ENCODE measurements at regions not wholly inside any gene's neighbourhood (a gene's known extent, or its start where the extent isn't known, plus 50 kb on each side); places are given as distances from the start of the nearest gene placed in this dataset.

- Histone ChIP-seq H3K79me2 (ENCODE audit: insufficient read depth) (no peaks in the 10 kb centered on the region), H3K4me1 (ENCODE audit: insufficient read depth) (no peaks in the 10 kb centered on the region), H3K36me3 (ENCODE audit: low read depth) (no peaks in the 10 kb centered on the region), H3K4me2 (ENCODE audit: unreplicated experiment) (no peak overlapping the region), H3K27me3 (replicated peaks; ENCODE audit: insufficient read depth) (no peaks in the 10 kb centered on the region), H3F3A (ENCODE audit: insufficient read depth) (no peaks in the 10 kb centered on the region), H3K9ac (no peak overlapping the region), H3K9me3 (ENCODE audit: low read depth) (no peaks in the 10 kb centered on the region), H3K4me3 (no peak overlapping the region), H3K9me2 (ENCODE audit: insufficient read depth) (no peaks in the 10 kb centered on the region), H4K20me1 (ENCODE audit: insufficient read depth) (no peaks in the 10 kb centered on the region), H2AFZ (no peak overlapping the region), H3K27ac (no peak overlapping the region)
- in situ Hi-C loops (cut with MboI) = no loop called here
- TF ChIP-seq EZH2phosphoT487 (IDR thresholded peaks at IDR 0.05; ENCODE audit: insufficient read depth, low read depth) (no peak), EZH2 (IDR thresholded peaks at IDR 0.05; ENCODE audit: insufficient read depth, poor library complexity, severe bottlenecking) (no peak)
- no peak for DNase-seq
- 0 to 3% methylated on average over 1 of the region's 1 CpG for WGBS, 2 experiments (ENCODE audit: low coverage in 1 of 2, low lambda C conversion rate in 2 of 2, missing lambda C conversion rate in 2 of 2)
Measured at GRCh38 chr2:122982936-122983335, 1042.2 kb upstream of the CNTNAP5 start.

GRCh38 chr2:122988395-122989221, 1036.5 kb upstream of the CNTNAP5 start:
- TF ChIP-seq EZH2phosphoT487 (IDR thresholded peaks at IDR 0.05; ENCODE audit: insufficient read depth, low read depth) (no peak), EZH2 (IDR thresholded peaks at IDR 0.05; ENCODE audit: insufficient read depth, poor library complexity, severe bottlenecking) (no peak)
- WGBS, 2 experiments (ENCODE audit: low coverage in 1 of 2, low lambda C conversion rate in 2 of 2, missing lambda C conversion rate in 2 of 2) = 11 to 15% methylated on average over 8 of the region's 8 CpGs
- Histone ChIP-seq H3K27me3 (replicated peaks; ENCODE audit: insufficient read depth) (no peaks in the 10 kb centered on the region), H4K20me1 (ENCODE audit: insufficient read depth) (no peaks in the 10 kb centered on the region), H3K4me1 (ENCODE audit: insufficient read depth) (no peaks in the 10 kb centered on the region), H3K4me2 (ENCODE audit: unreplicated experiment) (no peak overlapping the region), H3K9ac (no peak overlapping the region), H3K27ac (no peak overlapping the region), H3K36me3 (ENCODE audit: low read depth) (no peaks in the 10 kb centered on the region), H3K9me2 (ENCODE audit: insufficient read depth) (no peaks in the 10 kb centered on the region), H3F3A (ENCODE audit: insufficient read depth) (no peaks in the 10 kb centered on the region), H3K79me2 (ENCODE audit: insufficient read depth) (no peaks in the 10 kb centered on the region), H2AFZ (no peak overlapping the region), H3K4me3 (no peak overlapping the region), H3K9me3 (ENCODE audit: low read depth) (no peaks in the 10 kb centered on the region)
- in situ Hi-C loops (cut with MboI) = no loop called here
- DNase-seq = no peak

DNA sequence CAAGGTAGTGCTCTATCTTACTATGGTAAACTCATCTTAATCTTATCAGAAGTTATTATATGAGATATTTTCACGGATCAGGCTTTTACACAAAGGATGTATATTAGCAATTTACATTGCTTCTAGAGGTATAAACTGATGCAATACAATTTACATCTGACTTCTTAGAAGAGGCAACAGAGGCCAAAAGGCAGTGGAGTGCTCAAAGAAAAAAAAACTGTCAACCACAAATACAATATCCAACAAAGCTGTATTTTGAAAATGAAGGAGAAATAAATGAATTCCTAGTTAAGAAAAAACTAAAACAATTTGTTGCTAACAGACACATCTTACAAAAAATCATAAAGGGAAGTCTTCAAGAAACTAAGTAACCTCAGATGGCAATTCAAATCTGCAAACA, 1031.5 kb upstream of the CNTNAP5 start:
- Histone ChIP-seq H3K4me1 (ENCODE audit: insufficient read depth) (no peaks in the 10 kb centered on the region), H4K20me1 (ENCODE audit: insufficient read depth) (no peaks in the 10 kb centered on the region), H3K9ac (no peak overlapping the region), H3K36me3 (ENCODE audit: low read depth) (no peaks in the 10 kb centered on the region), H3K4me2 (ENCODE audit: unreplicated experiment) (no peak overlapping the region), H3K79me2 (ENCODE audit: insufficient read depth) (no peaks in the 10 kb centered on the region), H3K27me3 (replicated peaks; ENCODE audit: insufficient read depth) (no peaks in the 10 kb centered on the region), H3K9me2 (ENCODE audit: insufficient read depth) (no peaks in the 10 kb centered on the region), H3K27ac (no peak overlapping the region), H3K4me3 (no peak overlapping the region), H3F3A (ENCODE audit: insufficient read depth) (no peaks in the 10 kb centered on the region), H2AFZ (no peak overlapping the region), H3K9me3 (ENCODE audit: low read depth) (no peaks in the 10 kb centered on the region)
- no peak for DNase-seq
- TF ChIP-seq EZH2 (IDR thresholded peaks at IDR 0.05; ENCODE audit: insufficient read depth, poor library complexity, severe bottlenecking) = no peak
- no peak for TF ChIP-seq EZH2phosphoT487 (IDR thresholded peaks at IDR 0.05; ENCODE audit: insufficient read depth, low read depth)
- WGBS, 2 experiments (ENCODE audit: low coverage in 1 of 2, low lambda C conversion rate in 2 of 2, missing lambda C conversion rate in 2 of 2) = 7 to 21% methylated on average over 1 of the region's 1 CpG
- in situ Hi-C loops (cut with MboI) = no loop called here

DNA sequence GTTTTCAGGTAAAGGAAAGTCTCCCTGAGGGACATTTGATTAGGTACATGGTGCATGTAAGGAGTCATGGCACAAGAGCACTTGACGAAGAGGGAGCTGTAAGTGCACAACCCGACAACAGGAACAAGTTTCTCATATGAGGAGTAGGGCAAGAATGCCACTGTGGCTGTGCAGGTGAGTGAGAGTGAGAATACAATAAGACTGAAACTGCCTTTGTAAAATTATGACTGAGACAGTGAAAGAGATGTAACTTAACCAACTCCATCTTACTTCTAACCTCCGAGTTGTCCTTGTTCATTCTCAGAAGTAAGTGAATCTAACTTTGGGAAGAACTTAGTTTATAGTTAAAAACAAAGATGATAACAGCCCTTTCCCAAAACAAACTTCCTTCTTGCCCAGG, 1025.8 kb upstream of the CNTNAP5 start:
- Histone ChIP-seq H3K27me3 (replicated peaks; ENCODE audit: insufficient read depth) (no peaks in the 10 kb centered on the region), H3K4me3 (no peak overlapping the region), H3K9me3 (ENCODE audit: low read depth) (no peaks in the 10 kb centered on the region), H4K20me1 (ENCODE audit: insufficient read depth) (no peaks in the 10 kb centered on the region), H3F3A (ENCODE audit: insufficient read depth) (no peaks in the 10 kb centered on the region), H3K9me2 (ENCODE audit: insufficient read depth) (no peaks in the 10 kb centered on the region), H3K4me1 (ENCODE audit: insufficient read depth) (no peaks in the 10 kb centered on the region), H2AFZ (no peak overlapping the region), H3K27ac (no peak overlapping the region), H3K36me3 (ENCODE audit: low read depth) (no peaks in the 10 kb centered on the region), H3K79me2 (ENCODE audit: insufficient read depth) (no peaks in the 10 kb centered on the region), H3K4me2 (ENCODE audit: unreplicated experiment) (no peak overlapping the region), H3K9ac (no peak overlapping the region)
- in situ Hi-C loops (cut with MboI) = no loop called here
- DNase-seq = no peak
- WGBS, 2 experiments (ENCODE audit: low coverage in 1 of 2, low lambda C conversion rate in 2 of 2, missing lambda C conversion rate in 2 of 2) = 35 to 36% methylated on average over 3 of the region's 3 CpGs
- no peak for TF ChIP-seq EZH2 (IDR thresholded peaks at IDR 0.05; ENCODE audit: insufficient read depth, poor library complexity, severe bottlenecking)
- no peak for TF ChIP-seq EZH2phosphoT487 (IDR thresholded peaks at IDR 0.05; ENCODE audit: insufficient read depth, low read depth)
